Astrocyte (in vitro differentiated cells and primary cell): ENCODE measurements at regions not wholly inside any gene's neighbourhood (a gene's known extent, or its start where the extent isn't known, plus 50 kb on each side); places are given as distances from the start of the nearest gene placed in this dataset.

Experiments used
- CTCF ChIP-seq: IDR thresholded peaks from 2 replicates; pipeline ENCODE4 v1.5.1; 2011; ENCODE audit warnings: low read depth, mild to moderate bottlenecking, inconsistent platforms, low read length, moderate library complexity; ENCODE audit not compliant: insufficient read depth
- EZH2 ChIP-seq: IDR thresholded peaks from 2 replicates; pipeline ENCODE4 v1.6.1; 2012; ENCODE audit warnings: mild to moderate bottlenecking, low read length, inconsistent platforms; ENCODE audit not compliant: insufficient read depth

- no peak for TF ChIP-seq CTCF
- TF ChIP-seq EZH2: no peak
Measured at GRCh38 chr11:26018336-26018735, 313.6 kb upstream of the ANO3 start.
